AG09319 (cell line): ENCODE measurements at regions not wholly inside any gene's neighbourhood (a gene's known extent, or its start where the extent isn't known, plus 50 kb on each side); places are given as distances from the start of the nearest gene placed in this dataset.

ENCODE experiments used
- DNase-seq: peaks from one replicate; pipeline ENCODE4 v3.0.0-alpha.2; 2010; ENCODE audit warnings: low read depth; ENCODE audit errors: extremely low read depth
- TF ChIP-seq, protein P1 (sequence below): IDR thresholded peaks from 2 replicates; pipeline ENCODE4 v1.5.1; 2011; ENCODE audit warnings: low read depth, mild to moderate bottlenecking, inconsistent platforms, low read length, moderate library complexity

DNA sequence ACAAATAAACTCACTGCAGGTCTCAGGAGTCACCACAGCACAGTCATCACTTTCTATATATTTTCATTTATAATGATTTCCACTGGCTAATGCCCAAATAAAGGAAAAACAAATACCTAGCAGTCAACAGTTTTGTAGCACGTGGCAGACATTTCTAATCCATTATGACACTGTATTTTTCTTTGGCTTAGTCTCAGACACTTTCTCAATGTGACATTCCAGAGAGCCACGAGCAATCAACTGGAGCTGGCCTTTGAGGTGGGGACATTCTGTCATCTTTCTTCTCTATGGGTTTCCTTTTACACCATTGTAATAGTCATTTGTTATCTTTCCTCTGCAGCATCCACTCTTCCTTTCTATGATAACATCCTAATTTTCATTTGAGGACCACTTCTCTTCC lies 119.7 kb downstream of the WNT5A start:
- no peak for DNase-seq
- TF ChIP-seq, protein P1, sequence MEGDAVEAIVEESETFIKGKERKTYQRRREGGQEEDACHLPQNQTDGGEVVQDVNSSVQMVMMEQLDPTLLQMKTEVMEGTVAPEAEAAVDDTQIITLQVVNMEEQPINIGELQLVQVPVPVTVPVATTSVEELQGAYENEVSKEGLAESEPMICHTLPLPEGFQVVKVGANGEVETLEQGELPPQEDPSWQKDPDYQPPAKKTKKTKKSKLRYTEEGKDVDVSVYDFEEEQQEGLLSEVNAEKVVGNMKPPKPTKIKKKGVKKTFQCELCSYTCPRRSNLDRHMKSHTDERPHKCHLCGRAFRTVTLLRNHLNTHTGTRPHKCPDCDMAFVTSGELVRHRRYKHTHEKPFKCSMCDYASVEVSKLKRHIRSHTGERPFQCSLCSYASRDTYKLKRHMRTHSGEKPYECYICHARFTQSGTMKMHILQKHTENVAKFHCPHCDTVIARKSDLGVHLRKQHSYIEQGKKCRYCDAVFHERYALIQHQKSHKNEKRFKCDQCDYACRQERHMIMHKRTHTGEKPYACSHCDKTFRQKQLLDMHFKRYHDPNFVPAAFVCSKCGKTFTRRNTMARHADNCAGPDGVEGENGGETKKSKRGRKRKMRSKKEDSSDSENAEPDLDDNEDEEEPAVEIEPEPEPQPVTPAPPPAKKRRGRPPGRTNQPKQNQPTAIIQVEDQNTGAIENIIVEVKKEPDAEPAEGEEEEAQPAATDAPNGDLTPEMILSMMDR = no peak

DNA sequence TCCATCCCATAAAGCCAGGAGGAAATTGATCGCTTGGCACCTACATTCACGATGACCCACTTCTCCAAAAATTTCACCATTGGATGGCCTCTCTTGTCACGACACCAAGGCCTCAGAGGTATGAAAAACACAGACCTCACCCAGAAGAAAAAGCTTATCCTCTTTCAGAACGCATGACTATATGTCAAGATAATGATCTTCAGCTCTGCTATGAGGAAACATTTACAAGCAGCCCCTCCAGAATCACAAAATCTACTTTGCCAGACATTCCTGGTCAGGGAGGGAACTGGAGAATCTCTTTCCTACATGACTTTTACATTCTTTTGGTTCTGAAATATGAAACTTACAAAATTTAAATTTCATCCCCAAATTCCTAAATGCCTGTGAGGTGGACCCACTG lies 122.7 kb downstream of the WNT5A start:
- no peak for DNase-seq
- TF ChIP-seq, protein P1 = no peak

DNA sequence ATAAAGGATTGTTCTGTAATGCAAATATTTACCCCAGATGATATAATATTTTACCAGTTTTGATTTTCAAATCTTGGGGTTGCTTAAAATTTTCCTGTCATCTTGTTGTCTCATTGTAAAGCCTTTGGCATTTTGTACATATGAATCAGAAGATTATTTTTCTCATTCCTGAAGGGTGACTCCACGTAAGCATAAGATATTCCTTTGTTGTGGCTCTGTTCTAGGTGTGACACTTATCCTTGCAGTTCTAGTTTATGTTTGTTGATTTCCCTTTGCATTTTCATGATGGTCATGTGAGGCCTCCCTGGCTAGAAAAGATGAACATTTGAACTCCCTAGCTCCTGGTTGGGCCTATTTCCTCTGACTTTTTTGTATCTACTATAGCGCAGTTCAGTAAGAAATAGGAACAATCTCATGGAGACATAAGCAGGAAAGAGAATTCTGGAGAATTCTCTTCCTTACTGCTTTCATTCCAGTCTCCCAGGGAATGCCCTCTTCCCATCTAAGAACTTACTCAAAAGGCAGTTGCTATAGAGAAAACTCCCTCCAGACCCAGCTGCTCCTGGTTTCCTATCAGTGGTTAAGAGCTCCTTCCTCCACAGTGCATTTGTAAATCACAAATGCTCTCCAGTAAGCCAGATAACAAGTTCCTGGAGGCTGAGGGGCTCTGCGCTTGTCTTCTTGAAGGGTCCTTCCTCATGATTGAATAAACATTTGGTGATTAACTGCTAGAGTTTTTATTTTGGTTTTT lies 124.7 kb downstream of the WNT5A start:
- TF ChIP-seq, protein P1 = no peak
- DNase-seq = no peak

DNA sequence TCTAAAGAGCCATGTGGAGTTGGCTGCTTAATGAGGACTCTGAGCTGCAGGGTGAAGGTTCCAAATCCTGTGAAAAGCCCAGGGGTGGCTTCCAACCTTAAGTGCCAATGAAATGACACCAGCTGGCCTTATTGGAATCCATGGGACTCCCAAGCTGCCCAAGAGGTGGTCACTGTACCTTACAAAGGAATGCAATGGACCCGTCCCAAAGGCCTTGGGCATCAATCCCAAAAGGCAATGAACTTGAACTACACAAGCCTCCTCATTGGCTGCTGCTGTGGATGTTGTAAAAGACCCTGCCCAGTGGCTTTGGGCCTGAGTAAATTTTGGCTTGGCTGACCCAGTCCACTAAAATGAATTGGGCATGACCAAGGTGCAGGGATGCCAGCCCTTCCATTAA lies 129.3 kb downstream of the WNT5A start:
- TF ChIP-seq, protein P1 = no peak
- no peak for DNase-seq

DNA sequence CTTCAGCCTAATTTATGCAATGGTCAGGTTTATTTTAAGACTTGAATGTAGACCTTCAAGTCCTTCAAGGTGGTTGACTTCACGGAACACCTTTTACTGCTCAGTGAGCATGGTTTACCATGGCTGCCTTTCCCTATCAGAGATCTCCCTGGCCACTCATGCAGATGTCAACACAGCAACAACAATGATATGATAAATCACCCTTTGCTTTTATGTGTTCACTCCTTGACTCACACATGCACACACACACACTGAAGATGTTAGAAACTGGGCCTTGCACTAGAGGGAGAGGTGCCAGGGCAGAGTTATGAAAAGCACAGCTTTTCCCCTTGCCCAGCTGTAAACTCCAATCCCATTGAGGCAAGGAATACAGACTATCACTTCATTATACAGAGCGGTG lies 134.4 kb downstream of the WNT5A start:
- TF ChIP-seq, protein P1 = no peak

DNA sequence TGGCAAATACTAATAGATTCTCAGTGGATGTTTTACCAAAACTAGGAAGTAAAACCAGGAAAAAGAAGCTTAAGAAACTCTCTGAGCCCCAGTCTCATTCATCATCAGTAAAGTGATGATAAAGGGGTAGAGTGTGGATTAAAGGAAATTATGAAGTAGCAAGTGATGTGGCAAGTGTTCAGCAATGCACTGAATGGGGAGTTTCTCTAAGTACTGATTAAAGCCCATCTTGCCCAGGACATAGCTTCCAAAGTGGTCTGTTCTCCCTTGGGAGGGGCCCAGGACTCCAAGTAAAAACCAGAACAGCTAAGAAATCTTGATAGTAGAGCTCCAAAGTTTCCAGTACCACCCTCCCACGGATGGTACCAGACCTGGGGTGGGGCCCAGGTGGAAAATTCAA lies 137.3 kb downstream of the WNT5A start:
- TF ChIP-seq, protein P1 = no peak

More for the DNA sequence above, 134.4 kb downstream of the WNT5A start:
- DNase-seq = no peak

DNA sequence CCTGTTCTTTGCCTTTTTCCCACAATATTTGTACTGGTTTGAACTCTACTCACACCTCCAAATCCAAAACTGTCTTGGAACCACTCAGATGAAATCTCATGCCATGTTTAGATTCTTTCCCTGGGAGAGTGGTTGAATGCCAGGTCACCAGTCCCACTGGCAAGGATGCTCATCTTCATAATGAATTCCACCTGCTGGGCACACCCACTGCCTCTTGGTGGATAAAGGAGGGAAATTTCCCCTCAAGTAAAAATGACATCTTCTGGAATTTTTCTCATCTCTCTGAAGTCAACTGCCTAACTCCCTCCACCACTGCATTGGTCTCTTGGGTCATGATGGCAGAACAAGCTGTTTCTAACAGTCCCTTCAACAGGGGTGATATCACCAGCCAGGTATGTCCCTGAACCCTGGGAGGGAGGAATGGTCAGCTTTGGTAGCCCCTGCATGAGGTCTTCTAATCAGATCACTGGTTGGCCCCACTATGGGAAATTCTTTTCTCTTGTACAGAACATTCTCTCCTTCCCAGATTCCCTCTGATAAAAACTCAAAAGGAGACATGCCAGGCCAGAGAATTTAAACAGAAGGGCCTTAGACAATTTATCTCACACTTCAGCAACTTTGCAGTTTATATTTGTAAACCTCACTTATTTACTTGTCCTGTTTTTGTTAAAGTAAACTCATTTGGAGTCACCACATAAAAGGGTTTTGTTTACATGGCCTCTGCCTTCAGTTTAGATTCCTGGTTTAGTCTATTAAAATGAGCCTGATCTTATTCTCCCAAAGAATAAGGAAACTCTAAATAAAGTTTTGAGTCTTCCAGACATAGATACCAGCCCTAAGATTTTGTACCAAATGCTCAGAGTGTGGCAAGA lies 143.4 kb downstream of the WNT5A start:
- DNase-seq = no peak
- TF ChIP-seq, protein P1 = no peak

More for the DNA sequence above, 137.3 kb downstream of the WNT5A start:
- no peak for DNase-seq
